ENCODE measurements at regions not wholly inside any gene's neighbourhood (a gene's known extent, or its start where the extent isn't known, plus 50 kb on each side); places are given as distances from the start of the nearest gene placed in this dataset.

GRCh38 chr1:87449348-87449963, 120.8 kb downstream of the LMO4 start (continued):
- TF ChIP-seq MLLT1 (IDR thresholded peaks at IDR 0.05) = peak; percentile 85
- no peak for TF ChIP-seq KDM1A (IDR thresholded peaks at IDR 0.05; ENCODE audit: borderline replicate concordance)
- TF ChIP-seq NBN (IDR thresholded peaks at IDR 0.05) = peak; percentile 96
- TF ChIP-seq EZH2 (IDR thresholded peaks at IDR 0.05; ENCODE audit: borderline replicate concordance, control insufficient read depth, low read depth, low read length) = no peak
- no peak for TF ChIP-seq CHD1 (IDR thresholded peaks at IDR 0.05; ENCODE audit: low read depth, low read length)
- TF ChIP-seq NR2C1 (IDR thresholded peaks at IDR 0.05) = peak; percentile 65
- peak; percentile 30; the same call in 1 of the 2 replicates for TF ChIP-seq ZNF24 (IDR thresholded peaks at IDR 0.05)
- 0 out of 2 replicates have a peak, but pooled peaks have one; percentile 30 for TF ChIP-seq BACH1 (IDR thresholded peaks at IDR 0.05; ENCODE audit: borderline replicate concordance)
- TF ChIP-seq CREM (IDR thresholded peaks at IDR 0.05; ENCODE audit: low read depth) = peak; percentile 79
- peak; percentile 80 to 88 for TF ChIP-seq IKZF2 (IDR thresholded peaks at IDR 0.05)
- peak; percentile 40 for TF ChIP-seq SP1 (IDR thresholded peaks at IDR 0.05; ENCODE audit: low read depth, low read length)
- peak; percentile 85 for TF ChIP-seq ZBED1 (IDR thresholded peaks at IDR 0.05; ENCODE audit: borderline replicate concordance)
- peak; percentile 90 for TF ChIP-seq NFIC (IDR thresholded peaks at IDR 0.05; ENCODE audit: low read depth, low read length)
- 0 out of 2 replicates have a peak, but pooled peaks have one; percentile 73 for TF ChIP-seq ASH2L (IDR thresholded peaks at IDR 0.05; ENCODE audit: borderline replicate concordance, low read depth)
- peak; percentile 74; the same call in 1 of the 2 replicates for TF ChIP-seq CHD2 (IDR thresholded peaks at IDR 0.05; ENCODE audit: borderline replicate concordance, low read depth, low read length)
- TF ChIP-seq RB1 (IDR thresholded peaks at IDR 0.05; ENCODE audit: borderline replicate concordance) = no peak
- TF ChIP-seq E2F4 (IDR thresholded peaks at IDR 0.05; ENCODE audit: low read depth, low read length) = no peak
- TF ChIP-seq MEF2B (IDR thresholded peaks at IDR 0.05; ENCODE audit: partially characterized antibody, poor library complexity, severe bottlenecking) = peak; percentile 95
- TF ChIP-seq ZBTB11 (CRISPR knock-in tag; IDR thresholded peaks at IDR 0.05) = no peak
- TF ChIP-seq REST (IDR thresholded peaks at IDR 0.05; ENCODE audit: low read depth, low read length) = 0 out of 2 replicates have a peak, but pooled peaks have one; percentile 4
- no peak for TF ChIP-seq SRF (IDR thresholded peaks at IDR 0.05; ENCODE audit: low read depth in 2 of 2, low read length in 2 of 2)
- TF ChIP-seq EED (IDR thresholded peaks at IDR 0.05; ENCODE audit: low read depth) = peak; percentile 83

Measured in GM12878 (cell line).